Mucosa of descending colon (tissue), 3 donors: ENCODE measurements at regions not wholly inside any gene's neighbourhood (a gene's known extent, or its start where the extent isn't known, plus 50 kb on each side); places are given as distances from the start of the nearest gene placed in this dataset.

ENCODE experiments used
- ATAC-seq: fragments of 200-7000 bp; cut with Tn5 transposase; one replicate; pipeline ENCODE4 v1.9.1; 2020; ENCODE audit warnings: mild to moderate bottlenecking, moderate library complexity
- DNase-seq, 3 donors: peaks; one replicate each; pipeline ENCODE4 v3.0.0-alpha.2; 2020
- H3K36me3 ChIP-seq: fragments of 200-600 bp; one replicate; pipeline ENCODE4 v1.8.0; 2021; ENCODE audit warnings: low read depth, mild to moderate bottlenecking
- H3K4me1 ChIP-seq: fragments of 200-600 bp; one replicate; pipeline ENCODE4 v1.8.0; 2021; ENCODE audit warnings: low read depth, mild to moderate bottlenecking
- H3K4me3 ChIP-seq: fragments of 200-600 bp; one replicate; pipeline ENCODE4 v1.8.0; 2021; ENCODE audit warnings: mild to moderate bottlenecking
- H3K9me3 ChIP-seq: fragments of 200-600 bp; one replicate; pipeline ENCODE4 v1.8.0; 2021; ENCODE audit warnings: mild to moderate bottlenecking
- CTCF ChIP-seq: fragments of 200-600 bp; IDR thresholded peaks from one replicate; pipeline ENCODE4 v1.8.0; 2022; ENCODE audit warnings: antibody characterized with exemption, mild to moderate bottlenecking
- intact Hi-C, 2 donors: fragments of 100-400 bp; cut with DNase I in 1 of 2; cut with micrococcal nuclease in 1 of 2; formaldehyde crosslinking; loops; one replicate each; pipeline versions ENCODE4 v1.11.0 to v1.11.1; 2022; cut with DNase I, micrococcal nuclease
- donor health status: DM: no; HTN: no; CAD: no; lungs with moderate emphysema.
- donor health status: DM: no; HTN: no; CAD: no.
- donor health status: DM: no; HTN: yes; CAD: no.

DNA sequence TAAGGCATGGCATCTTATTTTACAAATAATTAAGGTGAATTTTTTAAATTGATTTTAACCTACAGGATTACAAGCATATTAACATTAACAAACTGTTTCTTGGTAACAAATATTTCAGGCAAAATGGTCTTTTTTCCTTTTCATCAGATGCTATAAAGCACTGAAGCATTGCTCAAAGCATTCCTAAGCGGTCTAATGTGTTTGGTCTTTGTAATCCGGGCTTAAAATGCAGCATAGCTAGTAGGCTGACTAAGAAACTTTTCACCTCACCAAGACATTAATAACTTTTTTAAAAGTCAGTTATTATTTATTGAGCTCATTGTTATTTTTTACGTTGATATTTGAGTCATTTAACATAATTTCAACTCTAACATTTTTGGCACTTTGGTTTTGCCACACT, 538.8 kb upstream of the SLC39A10 start:
- H3K36me3 ChIP-seq = no peaks in the 10 kb centered on the region
- no peak overlapping the region for H3K4me3 ChIP-seq
- DNase-seq (no peak), ATAC-seq (no peak)
- intact Hi-C loops = no loop called here
- H3K9me3 ChIP-seq = no peaks in the 10 kb centered on the region
- H3K4me1 ChIP-seq = no peaks in the 10 kb centered on the region
- no peak for TF ChIP-seq CTCF

GRCh38 chr2:195117011-195117410, 540.0 kb upstream of the SLC39A10 start:
- no peaks in the 10 kb centered on the region for H3K36me3 ChIP-seq
- H3K4me3 ChIP-seq = no peak overlapping the region
- no peaks in the 10 kb centered on the region for H3K9me3 ChIP-seq
- no peak for TF ChIP-seq CTCF
- DNase-seq (no peak), ATAC-seq (no peak)
- intact Hi-C loops = no loop called here
- no peaks in the 10 kb centered on the region for H3K4me1 ChIP-seq

GRCh38 chr2:195115738-195116137, 541.3 kb upstream of the SLC39A10 start:
- Histone ChIP-seq H3K9me3 (no peaks in the 10 kb centered on the region), H3K4me1 (no peaks in the 10 kb centered on the region), H3K36me3 (no peaks in the 10 kb centered on the region), H3K4me3 (no peak overlapping the region)
- intact Hi-C loops = no loop called here
- ATAC-seq = no peak
- no peak for TF ChIP-seq CTCF
- no peak for DNase-seq

- H3K36me3 ChIP-seq = no peaks in the 10 kb centered on the region
- TF ChIP-seq CTCF = no peak
- H3K4me1 ChIP-seq = no peaks in the 10 kb centered on the region
- intact Hi-C loops = no loop called here
- no peak overlapping the region for H3K4me3 ChIP-seq
- ATAC-seq (no peak), DNase-seq (no peak)
- no peaks in the 10 kb centered on the region for H3K9me3 ChIP-seq
These were observed 548.8 kb upstream of the SLC39A10 start for GRCh38 chr2:195108182-195108581.

DNA sequence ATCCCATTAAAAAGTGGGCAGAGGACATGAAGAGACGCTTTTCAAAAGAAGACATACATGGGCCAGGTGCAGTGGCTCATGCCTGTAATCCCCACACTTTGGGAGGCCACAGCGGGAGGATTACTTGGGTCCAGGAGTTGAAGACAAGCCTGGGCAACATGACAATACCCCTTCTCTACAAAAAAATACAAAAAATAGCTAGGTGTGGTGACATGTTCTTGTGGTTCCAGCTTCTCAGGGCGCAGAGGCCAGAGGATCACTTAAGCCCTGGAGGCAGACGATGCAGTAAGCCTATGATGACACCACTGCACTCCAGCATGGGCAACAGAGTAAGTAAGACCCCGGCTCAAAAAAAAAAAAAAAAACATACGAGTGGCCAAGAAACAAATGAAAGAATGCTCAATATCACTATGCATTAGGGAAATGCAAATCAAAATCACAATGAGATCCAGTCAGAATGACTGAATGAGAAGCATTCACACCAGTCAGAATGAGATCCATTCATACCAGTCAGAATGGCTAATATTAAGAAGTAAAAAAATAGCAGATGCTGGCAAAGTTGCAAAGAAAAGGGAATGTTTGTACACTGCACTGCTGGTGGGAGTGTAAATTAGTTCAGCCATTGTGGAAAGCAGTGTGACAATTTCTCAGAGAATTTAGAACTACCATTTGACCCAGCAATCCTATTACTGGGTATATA, 550.2 kb upstream of the SLC39A10 start:
- no peak for DNase-seq
- intact Hi-C loops = no loop called here
- Histone ChIP-seq H3K36me3 (no peaks in the 10 kb centered on the region), H3K4me1 (no peaks in the 10 kb centered on the region), H3K4me3 (no peak overlapping the region), H3K9me3 (no peaks in the 10 kb centered on the region)
- no peak for ATAC-seq
- TF ChIP-seq CTCF = no peak

- intact Hi-C loops = no loop called here
- Histone ChIP-seq H3K4me3 (no peak overlapping the region), H3K4me1 (no peaks in the 10 kb centered on the region), H3K36me3 (no peaks in the 10 kb centered on the region), H3K9me3 (no peaks in the 10 kb centered on the region)
- TF ChIP-seq CTCF = no peak
- ATAC-seq = no peak
- no peak for DNase-seq
These were observed 551.4 kb upstream of the SLC39A10 start for GRCh38 chr2:195105581-195105980.
